Activated CD4-positive, alpha-beta memory T cell treated with anti-CD3 and anti-CD28 coated beads, Interleukin-2, amount 10 ng/mL, durations not matched to agents 7 days and 5 days (primary cell): ENCODE measurements at regions not wholly inside any gene's neighbourhood (a gene's known extent, or its start where the extent isn't known, plus 50 kb on each side); places are given as distances from the start of the nearest gene placed in this dataset.

Experiments used
- CTCF ChIA-PET: fragments of 350-600 bp; sonication (Branson Sonifier 250); formaldehyde crosslinking; loops from one replicate; lab custom pipeline; 2021; ENCODE audit warnings: antibody characterized with exemption, inconsistent platforms; lab: Charles Lee
- POLR2A ChIA-PET: fragments of 350-600 bp; sonication (Branson Sonifier 250); formaldehyde crosslinking; loops from one replicate; lab custom pipeline; 2021; ENCODE audit warnings: antibody characterized with exemption; lab: Charles Lee
- DNase-seq: peaks from one replicate; pipeline ENCODE4 v3.0.0-alpha.2; 2020
- H3K27ac Mint-ChIP-seq: one replicate; pipeline ENCODE4 v1.8.0; 2021; ENCODE audit warnings: mild to moderate bottlenecking, mixed read lengths
- H3K27me3 Mint-ChIP-seq: one replicate; pipeline ENCODE4 v1.8.0; 2021; ENCODE audit warnings: mixed read lengths
- H3K36me3 Mint-ChIP-seq: one replicate; pipeline ENCODE4 v1.8.0; 2021; ENCODE audit warnings: low read depth, mixed read lengths
- H3K4me1 Mint-ChIP-seq: one replicate; pipeline ENCODE4 v1.8.0; 2021; ENCODE audit warnings: mixed read lengths
- H3K4me3 Mint-ChIP-seq: one replicate; pipeline ENCODE4 v1.8.0; 2021; ENCODE audit warnings: mild to moderate bottlenecking, mixed read lengths
- H3K9me3 Mint-ChIP-seq: one replicate; pipeline ENCODE4 v1.8.0; 2021; ENCODE audit warnings: mixed read lengths

- CTCF ChIA-PET = no interaction called here
- no peak for DNase-seq
- no peaks in the 10 kb centered on the region for H3K36me3 Mint-ChIP-seq
- no peaks in the 10 kb centered on the region for H3K9me3 Mint-ChIP-seq
- POLR2A ChIA-PET = no interaction called here
- H3K4me1 Mint-ChIP-seq = no peaks in the 10 kb centered on the region
- peaks cover 4% of the 10 kb centered on the region for H3K27me3 Mint-ChIP-seq
- no peak overlapping the region for H3K4me3 Mint-ChIP-seq
- H3K27ac Mint-ChIP-seq = no peak overlapping the region
Measured at GRCh38 chr1:184298440-184299405, 88.1 kb upstream of the C1orf21 start.

- DNase-seq = no peak
- Mint-ChIP-seq H3K27me3 (peaks cover 9% of the 10 kb centered on the region), H3K4me3 (no peak overlapping the region), H3K9me3 (no peaks in the 10 kb centered on the region), H3K27ac (no peak overlapping the region), H3K4me1 (no peaks in the 10 kb centered on the region), H3K36me3 (no peaks in the 10 kb centered on the region)
- POLR2A ChIA-PET = no interaction called here
- CTCF ChIA-PET = no interaction called here
Measured at GRCh38 chr1:184299406-184299790, 87.4 kb upstream of the C1orf21 start.

- Mint-ChIP-seq H3K27me3 (peaks cover 13% of the 10 kb centered on the region), H3K9me3 (no peaks in the 10 kb centered on the region), H3K4me3 (no peak overlapping the region), H3K27ac (no peak overlapping the region), H3K36me3 (no peaks in the 10 kb centered on the region), H3K4me1 (no peaks in the 10 kb centered on the region)
- CTCF ChIA-PET = no interaction called here
- POLR2A ChIA-PET = no interaction called here
- no peak for DNase-seq
Measured at GRCh38 chr1:184299796-184300195, 87.0 kb upstream of the C1orf21 start.

- ChIA-PET POLR2A (no interaction called here), CTCF (no interaction called here)
- no peaks in the 10 kb centered on the region for H3K4me1 Mint-ChIP-seq
- H3K4me3 Mint-ChIP-seq = no peak overlapping the region
- peaks cover 14% of the 10 kb centered on the region for H3K27me3 Mint-ChIP-seq
- H3K27ac Mint-ChIP-seq = no peak overlapping the region
- no peak for DNase-seq
- no peaks in the 10 kb centered on the region for H3K9me3 Mint-ChIP-seq
- H3K36me3 Mint-ChIP-seq = no peaks in the 10 kb centered on the region
Measured at GRCh38 chr1:184300446-184300845, 86.4 kb upstream of the C1orf21 start.

- no peak for DNase-seq
- Mint-ChIP-seq H3K36me3 (no peaks in the 10 kb centered on the region), H3K9me3 (no peaks in the 10 kb centered on the region), H3K4me3 (no peak overlapping the region), H3K27me3 (peaks cover 20% of the 10 kb centered on the region), H3K27ac (no peak overlapping the region), H3K4me1 (no peaks in the 10 kb centered on the region)
- ChIA-PET CTCF (no interaction called here), POLR2A (no interaction called here)
Measured at GRCh38 chr1:184301227-184301626, 85.6 kb upstream of the C1orf21 start.

GRCh38 chr1:184302346-184302745 lies 84.5 kb upstream of the C1orf21 start:
- ChIA-PET POLR2A (no interaction called here), CTCF (no interaction called here)
- no peaks in the 10 kb centered on the region for H3K4me1 Mint-ChIP-seq
- no peak overlapping the region for H3K27ac Mint-ChIP-seq
- H3K4me3 Mint-ChIP-seq = no peak overlapping the region
- DNase-seq = no peak
- H3K27me3 Mint-ChIP-seq = peaks cover 20% of the 10 kb centered on the region
- no peaks in the 10 kb centered on the region for H3K9me3 Mint-ChIP-seq
- no peaks in the 10 kb centered on the region for H3K36me3 Mint-ChIP-seq

- Mint-ChIP-seq H3K4me3 (no peak overlapping the region), H3K27ac (no peak overlapping the region), H3K36me3 (no peaks in the 10 kb centered on the region), H3K9me3 (no peaks in the 10 kb centered on the region), H3K27me3 (peaks cover 24% of the 10 kb centered on the region), H3K4me1 (no peaks in the 10 kb centered on the region)
- ChIA-PET CTCF (interaction anchor here (0.6 kb wide), 2 partner anchors 11 to 381 kb away, joined by 3 to 5 read pairs; no protein-coding TSS in a partner anchor), POLR2A (no interaction called here)
- no peak for DNase-seq
Measured at GRCh38 chr1:184310157-184310819, 76.5 kb upstream of the C1orf21 start.

GRCh38 chr1:184311580-184311979 lies 75.2 kb upstream of the C1orf21 start:
- Mint-ChIP-seq H3K9me3 (no peaks in the 10 kb centered on the region), H3K4me1 (no peaks in the 10 kb centered on the region), H3K27ac (no peak overlapping the region), H3K27me3 (peaks cover 28% of the 10 kb centered on the region), H3K4me3 (no peak overlapping the region), H3K36me3 (no peaks in the 10 kb centered on the region)
- DNase-seq = no peak
- POLR2A ChIA-PET = no interaction called here
- CTCF ChIA-PET = no interaction called here

GRCh38 chr1:184315254-184315653 lies 71.6 kb upstream of the C1orf21 start:
- no peak overlapping the region for H3K4me3 Mint-ChIP-seq
- peaks cover 29% of the 10 kb centered on the region for H3K27me3 Mint-ChIP-seq
- H3K4me1 Mint-ChIP-seq = no peaks in the 10 kb centered on the region
- H3K27ac Mint-ChIP-seq = no peak overlapping the region
- H3K36me3 Mint-ChIP-seq = no peaks in the 10 kb centered on the region
- ChIA-PET CTCF (no interaction called here), POLR2A (no interaction called here)
- H3K9me3 Mint-ChIP-seq = no peaks in the 10 kb centered on the region
- DNase-seq = no peak

GRCh38 chr1:184319879-184320278 lies 67.0 kb upstream of the C1orf21 start:
- Mint-ChIP-seq H3K9me3 (no peaks in the 10 kb centered on the region), H3K36me3 (no peaks in the 10 kb centered on the region), H3K4me1 (no peaks in the 10 kb centered on the region), H3K27me3 (peaks cover 20% of the 10 kb centered on the region), H3K4me3 (no peak overlapping the region), H3K27ac (no peak overlapping the region)
- no peak for DNase-seq
- POLR2A ChIA-PET = no interaction called here
- CTCF ChIA-PET = no interaction called here

GRCh38 chr1:184322253-184322652 lies 64.6 kb upstream of the C1orf21 start:
- Mint-ChIP-seq H3K9me3 (no peaks in the 10 kb centered on the region), H3K4me3 (no peak overlapping the region), H3K36me3 (no peaks in the 10 kb centered on the region), H3K4me1 (no peaks in the 10 kb centered on the region), H3K27ac (no peak overlapping the region), H3K27me3 (peaks cover 10% of the 10 kb centered on the region)
- no peak for DNase-seq
- POLR2A ChIA-PET = no interaction called here
- CTCF ChIA-PET = no interaction called here

- ChIA-PET POLR2A (no interaction called here), CTCF (no interaction called here)
- Mint-ChIP-seq H3K4me3 (no peak overlapping the region), H3K4me1 (no peaks in the 10 kb centered on the region), H3K9me3 (no peaks in the 10 kb centered on the region), H3K36me3 (no peaks in the 10 kb centered on the region), H3K27me3 (peaks cover 12% of the 10 kb centered on the region), H3K27ac (no peak overlapping the region)
- DNase-seq = no peak
Measured at GRCh38 chr1:184324972-184325371, 61.9 kb upstream of the C1orf21 start.

- H3K27ac Mint-ChIP-seq = no peak overlapping the region
- no peaks in the 10 kb centered on the region for H3K4me1 Mint-ChIP-seq
- no peak for DNase-seq
- no peaks in the 10 kb centered on the region for H3K9me3 Mint-ChIP-seq
- H3K36me3 Mint-ChIP-seq = no peaks in the 10 kb centered on the region
- H3K4me3 Mint-ChIP-seq = no peak overlapping the region
- peaks cover 12% of the 10 kb centered on the region for H3K27me3 Mint-ChIP-seq
- ChIA-PET CTCF (no interaction called here), POLR2A (no interaction called here)
Measured at GRCh38 chr1:184326278-184326677, 60.6 kb upstream of the C1orf21 start.
